ENCODE measurements at regions not wholly inside any gene's neighbourhood (a gene's known extent, or its start where the extent isn't known, plus 50 kb on each side); places are given as distances from the start of the nearest gene placed in this dataset.

DNA sequence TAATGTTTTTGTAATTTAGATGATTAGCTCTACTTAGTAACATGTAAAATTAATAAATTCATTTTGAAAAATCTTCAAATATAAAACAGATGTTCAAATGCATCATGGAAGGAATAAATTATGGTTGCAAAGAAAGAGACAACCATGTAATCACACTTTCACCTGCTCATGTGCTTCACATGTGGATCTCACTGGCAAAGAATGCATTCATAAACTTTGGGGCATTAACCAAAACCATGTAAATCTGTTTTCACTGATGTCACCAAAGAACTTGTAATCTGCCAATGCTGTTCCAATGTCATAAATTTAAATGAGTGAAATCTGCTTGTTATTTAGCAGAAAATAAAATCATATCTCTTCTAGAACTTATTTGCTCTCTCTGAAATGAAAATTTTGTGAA, 142.7 kb downstream of the TENT5A start:
- Histone ChIP-seq H3K36me3 (replicated peaks; ENCODE audit: low read depth, low read length) (no peaks in the 10 kb centered on the region), H3K4me2 (ENCODE audit: low read length) (no peak overlapping the region), H3K9me3 (ENCODE audit: insufficient read depth, low read length) (no peaks in the 10 kb centered on the region), H3K4me1 (ENCODE audit: low read length) (peaks cover 5% of the 10 kb centered on the region; the same call in 1 of the 2 replicates), H4K20me1 (ENCODE audit: insufficient read depth, low read length) (no peaks in the 10 kb centered on the region), H2AFZ (ENCODE audit: low read depth, low read length) (no peak overlapping the region), H3K9ac (ENCODE audit: low read length) (no peak overlapping the region), H3K27me3 (ENCODE audit: low read depth, low read length) (no peaks in the 10 kb centered on the region), H3K27ac (ENCODE audit: low read length) (no peak overlapping the region), H3K79me2 (ENCODE audit: low read length) (no peaks in the 10 kb centered on the region), H3K4me3 (ENCODE audit: low read length) (no peak overlapping the region)
- TF ChIP-seq, protein P1, sequence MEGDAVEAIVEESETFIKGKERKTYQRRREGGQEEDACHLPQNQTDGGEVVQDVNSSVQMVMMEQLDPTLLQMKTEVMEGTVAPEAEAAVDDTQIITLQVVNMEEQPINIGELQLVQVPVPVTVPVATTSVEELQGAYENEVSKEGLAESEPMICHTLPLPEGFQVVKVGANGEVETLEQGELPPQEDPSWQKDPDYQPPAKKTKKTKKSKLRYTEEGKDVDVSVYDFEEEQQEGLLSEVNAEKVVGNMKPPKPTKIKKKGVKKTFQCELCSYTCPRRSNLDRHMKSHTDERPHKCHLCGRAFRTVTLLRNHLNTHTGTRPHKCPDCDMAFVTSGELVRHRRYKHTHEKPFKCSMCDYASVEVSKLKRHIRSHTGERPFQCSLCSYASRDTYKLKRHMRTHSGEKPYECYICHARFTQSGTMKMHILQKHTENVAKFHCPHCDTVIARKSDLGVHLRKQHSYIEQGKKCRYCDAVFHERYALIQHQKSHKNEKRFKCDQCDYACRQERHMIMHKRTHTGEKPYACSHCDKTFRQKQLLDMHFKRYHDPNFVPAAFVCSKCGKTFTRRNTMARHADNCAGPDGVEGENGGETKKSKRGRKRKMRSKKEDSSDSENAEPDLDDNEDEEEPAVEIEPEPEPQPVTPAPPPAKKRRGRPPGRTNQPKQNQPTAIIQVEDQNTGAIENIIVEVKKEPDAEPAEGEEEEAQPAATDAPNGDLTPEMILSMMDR (IDR thresholded peaks at IDR 0.05; ENCODE audit: low read depth, low read length) = no peak
- no peak for TF ChIP-seq EZH2phosphoT487 (IDR thresholded peaks at IDR 0.05; ENCODE audit: low read depth)

DNA sequence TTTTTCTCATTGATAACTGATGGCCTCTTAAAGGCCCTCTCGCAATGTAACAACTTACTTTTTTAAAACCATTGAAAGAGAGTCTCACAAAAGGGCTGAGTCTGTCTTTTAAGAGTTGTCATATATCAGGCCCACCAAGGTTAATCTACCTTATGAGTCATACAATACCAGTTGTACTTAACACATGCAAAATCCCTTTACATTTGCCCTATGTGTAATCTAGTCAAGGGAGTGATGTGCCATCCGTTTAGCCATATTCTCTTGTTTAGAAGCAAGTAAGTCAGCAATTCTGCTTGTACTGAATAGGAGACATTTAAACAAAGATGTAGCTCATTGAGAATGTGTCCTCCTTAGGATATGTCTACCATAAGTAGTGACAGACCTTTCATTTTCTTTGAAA, 143.7 kb downstream of the TENT5A start:
- TF ChIP-seq EZH2phosphoT487 (IDR thresholded peaks at IDR 0.05; ENCODE audit: low read depth) = no peak
- TF ChIP-seq, protein P1 (IDR thresholded peaks at IDR 0.05; ENCODE audit: low read depth, low read length) = no peak
- Histone ChIP-seq H3K79me2 (ENCODE audit: low read length) (no peaks in the 10 kb centered on the region), H3K27me3 (ENCODE audit: low read depth, low read length) (no peaks in the 10 kb centered on the region), H3K9me3 (ENCODE audit: insufficient read depth, low read length) (no peaks in the 10 kb centered on the region), H4K20me1 (ENCODE audit: insufficient read depth, low read length) (no peaks in the 10 kb centered on the region), H3K36me3 (replicated peaks; ENCODE audit: low read depth, low read length) (no peaks in the 10 kb centered on the region), H3K4me3 (ENCODE audit: low read length) (no peak overlapping the region), H3K4me2 (ENCODE audit: low read length) (no peak overlapping the region), H3K4me1 (ENCODE audit: low read length) (peaks cover 5% of the 10 kb centered on the region; the same call in 1 of the 2 replicates), H2AFZ (ENCODE audit: low read depth, low read length) (no peak overlapping the region), H3K9ac (ENCODE audit: low read length) (no peak overlapping the region), H3K27ac (ENCODE audit: low read length) (no peak overlapping the region)

DNA sequence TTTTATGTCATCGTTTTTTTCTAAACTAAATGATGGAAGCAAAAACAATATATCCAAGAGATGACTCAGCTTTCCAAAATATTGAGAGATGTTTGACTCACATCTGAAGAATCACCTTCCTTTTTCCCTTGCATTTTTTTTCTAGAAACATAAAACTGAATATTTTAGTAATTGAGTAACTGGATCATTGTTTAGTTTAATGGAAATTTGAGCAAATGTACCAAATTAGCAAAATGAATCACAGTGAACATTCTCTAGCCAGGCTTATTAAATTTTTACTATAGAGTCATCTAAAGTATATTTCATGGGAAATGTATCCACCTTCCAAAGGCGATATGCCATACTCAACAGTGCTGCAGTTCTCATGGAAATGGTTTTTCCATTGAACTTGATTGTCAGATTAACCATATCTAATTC, 145.5 kb downstream of the TENT5A start:
- H2AFZ ChIP-seq (ENCODE audit: low read depth, low read length) = no peak overlapping the region
- H3K4me1 ChIP-seq (ENCODE audit: low read length) = no peaks in the 10 kb centered on the region
- no peak for TF ChIP-seq EZH2phosphoT487 (IDR thresholded peaks at IDR 0.05; ENCODE audit: low read depth)
- TF ChIP-seq, protein P1 (IDR thresholded peaks at IDR 0.05; ENCODE audit: low read depth, low read length) = no peak
- no peaks in the 10 kb centered on the region for H3K27me3 ChIP-seq (ENCODE audit: low read depth, low read length)
- H3K27ac ChIP-seq (ENCODE audit: low read length) = no peak overlapping the region
- no peak overlapping the region for H3K4me3 ChIP-seq (ENCODE audit: low read length)
- H3K4me2 ChIP-seq (ENCODE audit: low read length) = no peak overlapping the region
- no peaks in the 10 kb centered on the region for H3K79me2 ChIP-seq (ENCODE audit: low read length)
- no peak overlapping the region for H3K9ac ChIP-seq (ENCODE audit: low read length)
- H3K9me3 ChIP-seq (ENCODE audit: insufficient read depth, low read length) = no peaks in the 10 kb centered on the region
- no peaks in the 10 kb centered on the region for H4K20me1 ChIP-seq (ENCODE audit: insufficient read depth, low read length)
- no peaks in the 10 kb centered on the region for H3K36me3 ChIP-seq (replicated peaks; ENCODE audit: low read depth, low read length)

DNA sequence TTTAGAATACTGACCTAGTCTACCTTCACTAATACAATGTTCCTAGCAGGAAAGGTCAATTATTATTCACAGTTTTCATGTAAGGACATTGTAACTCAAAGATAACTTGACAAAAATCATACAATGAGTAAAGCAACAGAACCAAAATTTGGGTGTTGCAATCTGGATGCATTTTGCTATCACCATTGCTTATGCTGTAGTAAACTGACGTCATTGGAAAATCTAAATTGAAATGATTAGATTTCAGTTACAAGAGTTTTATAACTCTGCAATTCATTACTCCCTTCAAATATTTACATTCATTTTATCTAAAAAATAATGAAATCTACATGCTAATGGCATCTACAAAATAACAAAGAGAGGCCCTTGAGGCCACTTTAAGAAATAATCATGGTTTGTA, 147.0 kb downstream of the TENT5A start:
- H3K9ac ChIP-seq (ENCODE audit: low read length) = no peak overlapping the region
- no peaks in the 10 kb centered on the region for H3K4me1 ChIP-seq (ENCODE audit: low read length)
- H3K79me2 ChIP-seq (ENCODE audit: low read length) = no peaks in the 10 kb centered on the region
- TF ChIP-seq EZH2phosphoT487 (IDR thresholded peaks at IDR 0.05; ENCODE audit: low read depth) = no peak
- TF ChIP-seq, protein P1 (IDR thresholded peaks at IDR 0.05; ENCODE audit: low read depth, low read length) = no peak
- no peak overlapping the region for H3K4me3 ChIP-seq (ENCODE audit: low read length)
- no peak overlapping the region for H3K4me2 ChIP-seq (ENCODE audit: low read length)
- no peaks in the 10 kb centered on the region for H3K27me3 ChIP-seq (ENCODE audit: low read depth, low read length)
- no peak overlapping the region for H2AFZ ChIP-seq (ENCODE audit: low read depth, low read length)
- no peaks in the 10 kb centered on the region for H3K36me3 ChIP-seq (replicated peaks; ENCODE audit: low read depth, low read length)
- H3K27ac ChIP-seq (ENCODE audit: low read length) = no peak overlapping the region
- H3K9me3 ChIP-seq (ENCODE audit: insufficient read depth, low read length) = no peaks in the 10 kb centered on the region
- no peaks in the 10 kb centered on the region for H4K20me1 ChIP-seq (ENCODE audit: insufficient read depth, low read length)
